Medulla oblongata (tissue), 1 donor: ENCODE measurements at regions not wholly inside any gene's neighbourhood (a gene's known extent, or its start where the extent isn't known, plus 50 kb on each side); places are given as distances from the start of the nearest gene placed in this dataset.
A peak's percentile ranks its signal among the peaks of the same experiment; 100 is the strongest.
"Not testable (repeated sequence)": the region's sequence is repeated elsewhere in the genome, so short reads cannot be mapped to it uniquely, and the experiment has no call there.

ENCODE experiments used
- DNase-seq: peaks from one replicate; pipeline ENCODE4 v3.0.0-alpha.2; 2015; ENCODE audit errors: extremely low spot score

DNA sequence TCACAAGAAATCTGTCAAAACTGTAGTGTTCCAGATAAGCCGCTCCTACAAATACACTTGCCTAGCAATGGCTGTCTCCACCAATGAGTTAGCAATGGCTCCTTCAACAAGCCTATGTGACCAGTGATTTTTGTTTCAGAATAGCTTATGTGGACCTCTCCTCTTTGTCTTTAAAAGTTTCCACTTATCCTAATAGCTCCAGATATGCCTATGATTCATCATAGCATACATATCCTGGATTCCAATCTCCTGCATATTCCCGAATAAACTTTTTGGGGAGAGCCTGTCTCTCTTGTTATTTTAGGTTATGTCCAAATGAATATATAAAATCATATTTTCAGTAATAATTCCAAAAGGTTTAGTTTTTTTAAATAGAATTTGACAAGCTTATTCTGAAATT is 510.6 kb downstream of the ARL4A start:
- DNase-seq: no peak

DNA sequence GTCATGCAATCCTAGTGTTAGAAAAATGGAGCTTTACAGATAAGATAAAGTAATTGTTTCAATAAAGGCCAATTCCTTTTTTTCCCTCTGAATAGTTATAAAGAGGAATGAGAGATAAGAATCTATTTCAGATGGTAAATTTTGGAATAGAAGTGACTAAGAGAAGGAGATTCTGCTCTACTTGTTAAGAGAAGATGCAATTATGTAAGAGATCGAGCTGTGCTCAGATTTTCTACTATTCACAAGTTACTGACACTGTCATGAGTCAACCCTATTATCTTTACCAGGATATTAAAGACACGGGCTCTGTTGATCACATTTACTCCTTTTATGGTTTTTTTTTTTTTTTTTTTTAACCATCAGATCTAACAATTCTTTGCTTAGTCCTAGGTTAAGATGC is 511.3 kb downstream of the ARL4A start:
- no peak for DNase-seq

DNA sequence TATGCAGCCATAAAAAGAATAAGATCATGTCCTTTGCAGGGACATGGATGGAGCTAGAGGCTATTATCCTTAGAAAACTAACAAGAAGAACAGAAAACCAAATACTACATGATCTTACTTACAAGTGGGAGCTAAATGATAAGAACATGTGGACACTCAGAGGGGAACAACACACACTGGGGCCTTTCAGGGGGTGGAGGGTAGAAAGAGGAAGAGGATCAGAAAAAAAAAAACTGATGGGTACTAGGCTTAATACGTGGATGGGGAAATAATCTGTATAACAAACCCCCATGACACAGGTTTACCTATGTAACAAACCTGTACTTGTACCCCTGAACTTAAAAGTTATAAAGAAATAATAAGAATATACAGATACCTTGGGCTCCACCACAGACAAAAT is 514.2 kb downstream of the ARL4A start:
- DNase-seq: no peak

- DNase-seq: no peak
Observed at GRCh38 chr7:13217768-13218167, 530.3 kb downstream of the ARL4A start.

- DNase-seq: no peak
Observed at GRCh38 chr7:13225068-13225467, 537.6 kb downstream of the ARL4A start.

DNA sequence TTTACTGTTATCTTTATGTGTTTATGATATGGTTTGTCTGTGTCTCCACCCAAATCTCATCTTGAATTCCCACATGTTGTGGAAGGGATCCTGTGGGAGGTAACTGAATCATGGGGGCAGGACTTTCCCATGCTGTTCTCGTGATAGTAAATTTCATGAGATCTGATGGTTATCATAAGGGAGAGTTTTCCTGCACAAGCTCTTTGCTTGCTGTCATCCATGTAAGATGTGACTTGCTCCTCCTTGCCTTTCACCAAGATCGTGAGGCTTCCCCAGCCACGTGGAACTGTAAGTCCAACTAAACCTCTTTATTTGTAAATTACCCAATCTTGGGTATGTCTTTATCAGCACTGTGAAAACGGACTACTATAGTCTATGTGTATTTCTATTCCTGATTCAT is 539.0 kb downstream of the ARL4A start:
- DNase-seq: no peak

DNA sequence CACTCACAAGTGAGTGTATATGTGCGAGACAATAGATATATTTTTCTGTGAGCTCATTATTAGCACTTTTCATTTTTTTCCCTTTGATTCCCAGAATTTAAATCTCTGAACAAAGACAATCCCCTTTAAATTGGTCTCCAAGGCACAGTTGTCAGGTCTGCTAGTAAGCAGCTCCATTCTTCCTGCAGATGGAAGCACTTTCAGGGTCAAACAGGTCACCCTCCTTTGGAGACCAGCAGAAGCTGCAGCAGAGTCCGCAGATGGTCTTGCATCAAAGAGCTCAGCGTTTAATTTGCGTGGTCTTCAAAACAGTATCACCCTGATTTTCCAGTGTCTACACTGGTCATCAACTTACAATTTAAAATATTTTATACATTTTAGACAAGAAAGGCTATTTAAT is 543.8 kb downstream of the ARL4A start:
- no peak for DNase-seq

DNA sequence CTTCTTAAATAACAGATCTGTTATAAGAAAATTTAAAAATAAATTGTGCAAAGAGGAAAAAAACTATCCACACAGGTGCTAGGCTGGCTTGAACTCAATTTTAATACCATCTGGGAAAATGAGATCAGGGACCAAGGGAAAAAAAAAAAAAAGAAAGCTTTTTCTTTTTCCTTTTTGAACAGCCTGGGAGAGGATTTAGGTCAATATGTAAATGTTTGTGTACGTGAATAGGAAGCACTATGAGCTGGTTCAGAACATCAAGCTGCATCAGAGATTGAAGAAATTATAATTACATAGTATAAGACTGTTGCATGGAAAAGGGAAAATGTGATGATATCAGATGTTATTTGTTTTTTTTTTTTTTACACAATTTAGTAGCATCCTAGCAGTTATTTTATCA is 548.0 kb downstream of the ARL4A start:
- no peak for DNase-seq

GRCh38 chr7:13236026-13236425 is 548.6 kb downstream of the ARL4A start:
- DNase-seq: no peak

- no peak for DNase-seq
Observed at GRCh38 chr7:13240349-13240748, 552.9 kb downstream of the ARL4A start.

DNA sequence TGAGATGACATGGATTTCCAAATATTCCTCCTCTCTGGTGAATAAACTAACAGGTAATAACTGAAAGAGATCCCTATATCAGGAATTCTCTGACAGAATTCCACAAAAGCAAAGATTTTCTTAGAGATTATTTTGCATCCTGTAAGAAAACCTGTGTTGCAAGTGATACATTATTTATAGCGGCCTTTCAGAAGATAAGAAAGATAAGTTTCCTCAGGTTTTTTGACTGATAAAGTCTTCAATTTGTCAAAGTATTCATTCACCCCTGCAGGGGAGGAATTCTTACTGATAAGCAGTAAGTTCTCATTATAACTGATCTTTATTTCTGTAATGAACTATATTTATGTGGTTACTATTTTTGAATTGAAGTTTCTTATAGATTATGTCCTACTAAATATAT is 554.0 kb downstream of the ARL4A start:
- no peak for DNase-seq

DNA sequence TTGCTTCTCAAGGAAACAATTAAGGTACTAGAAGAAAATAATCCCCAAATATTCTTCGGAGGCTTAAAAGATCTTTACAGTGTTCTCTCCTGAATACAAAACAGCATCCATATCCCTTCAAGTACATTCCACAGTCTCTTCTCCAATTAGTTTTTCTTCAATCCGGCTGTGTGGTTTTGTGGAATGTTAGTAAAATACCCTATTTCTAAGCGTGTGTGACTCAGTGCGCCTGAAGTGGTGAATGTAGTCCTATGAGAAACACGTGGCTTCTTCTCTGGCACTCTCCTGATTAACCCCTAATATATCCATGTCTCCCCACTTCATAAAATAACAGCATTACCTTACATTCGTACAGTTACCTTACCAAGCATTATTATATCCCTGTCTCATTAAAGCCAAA is 570.2 kb downstream of the ARL4A start:
- DNase-seq: no peak

GRCh38 chr7:13258386-13258785 is 571.0 kb downstream of the ARL4A start:
- no peak for DNase-seq

DNA sequence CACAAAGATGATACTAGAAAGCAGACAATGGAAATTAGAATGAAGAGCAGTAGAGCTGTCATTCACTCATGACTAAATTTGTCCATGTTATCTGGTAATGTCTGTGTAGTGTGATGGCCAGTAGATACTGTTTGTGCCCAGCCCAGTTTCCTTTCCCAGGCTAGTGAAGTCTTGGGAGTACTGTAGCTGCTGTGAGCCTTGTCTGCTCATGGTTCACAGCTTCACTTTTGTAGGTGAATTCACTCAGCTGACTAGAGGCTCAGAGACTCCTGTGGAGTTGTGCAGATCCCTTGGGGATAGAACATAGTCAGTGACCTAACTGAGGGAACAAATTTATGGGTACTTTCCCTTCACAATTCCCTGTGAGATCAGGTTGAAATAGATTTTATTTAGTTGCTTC is 572.5 kb downstream of the ARL4A start:
- DNase-seq: no peak

DNA sequence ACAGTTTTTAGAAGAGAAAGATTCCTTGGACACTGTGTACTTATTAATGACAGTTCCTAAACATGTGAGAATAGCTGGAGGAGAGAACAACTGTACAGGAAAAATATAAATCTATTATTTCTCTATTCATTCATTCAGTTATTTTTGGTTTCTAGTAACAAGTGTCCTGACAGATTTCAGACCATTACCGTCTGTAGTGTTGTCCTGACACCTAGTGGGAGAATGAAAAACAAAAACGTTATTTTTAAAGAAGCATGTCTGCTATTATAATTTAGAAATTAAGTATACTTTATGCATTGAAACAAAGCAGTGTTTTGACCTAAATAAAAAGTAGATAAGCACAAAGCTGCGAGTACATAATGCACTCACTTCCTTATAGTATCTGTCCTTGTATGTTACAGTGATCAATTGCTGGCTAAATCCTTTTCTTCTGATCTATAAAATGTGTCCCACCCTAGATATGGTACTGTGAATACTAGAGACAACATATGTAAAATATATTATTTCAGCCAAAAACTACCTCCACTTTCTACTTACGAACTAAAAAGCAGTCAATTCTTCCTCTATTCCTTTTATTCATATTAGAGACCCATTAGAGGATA is 575.6 kb downstream of the ARL4A start:
- DNase-seq: peak; percentile 71

DNA sequence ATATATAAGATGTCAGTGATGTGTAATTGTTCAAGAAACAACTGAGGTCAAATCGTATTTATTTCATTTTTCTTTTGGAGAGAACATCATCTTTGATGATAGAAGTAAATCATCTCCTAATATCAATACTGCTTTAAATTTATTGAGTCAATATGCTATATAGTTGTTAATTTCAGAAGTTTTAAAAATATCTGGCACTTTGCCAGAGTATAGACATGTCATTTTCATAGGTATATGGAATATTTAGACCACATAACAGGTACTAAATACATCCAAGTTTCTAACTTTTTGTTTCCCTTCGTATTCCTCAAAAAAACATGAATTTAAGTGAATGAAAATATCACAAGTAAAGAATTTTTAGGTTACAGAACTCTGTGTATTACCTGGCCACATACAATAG is 577.8 kb downstream of the ARL4A start:
- no peak for DNase-seq

- not testable (repeated sequence) for DNase-seq
Observed at GRCh38 chr7:13274205-13274604, 586.8 kb downstream of the ARL4A start.

GRCh38 chr7:13276977-13277376 is 589.5 kb downstream of the ARL4A start:
- no peak for DNase-seq

DNA sequence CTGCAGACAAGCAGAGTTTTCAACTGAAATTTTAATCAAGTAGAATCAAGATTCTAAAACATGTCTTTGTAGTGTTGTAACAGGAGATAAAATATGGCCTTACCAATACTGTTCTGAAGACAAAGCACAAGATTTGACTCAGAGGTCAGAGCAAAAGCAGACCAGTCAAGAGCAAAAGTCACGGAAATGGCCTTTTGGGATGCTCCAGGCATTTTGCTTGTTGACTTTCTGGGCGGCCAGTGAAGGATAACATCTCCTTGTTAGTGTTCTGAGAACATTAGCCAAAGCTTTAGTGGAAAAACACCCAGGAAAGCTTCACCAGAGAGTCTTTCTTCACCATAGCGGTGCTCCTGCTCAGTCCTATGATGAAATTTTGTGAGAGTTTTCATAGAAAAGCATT is 590.6 kb downstream of the ARL4A start:
- DNase-seq: no peak

- DNase-seq: peak; percentile 53
Observed at GRCh38 chr7:13279854-13280435, 592.5 kb downstream of the ARL4A start.

- DNase-seq: peak; percentile 27
Observed at GRCh38 chr7:13282377-13282980, 595.0 kb downstream of the ARL4A start.

- DNase-seq: no peak
Observed at GRCh38 chr7:13286916-13287315, 599.5 kb downstream of the ARL4A start.

GRCh38 chr7:13288516-13288915 is 601.1 kb downstream of the ARL4A start:
- no peak for DNase-seq

GRCh38 chr7:13290975-13291374 is 603.5 kb downstream of the ARL4A start:
- DNase-seq: no peak
